ENCODE measurements at regions not wholly inside any gene's neighbourhood (a gene's known extent, or its start where the extent isn't known, plus 50 kb on each side); places are given as distances from the start of the nearest gene placed in this dataset.

- Histone ChIP-seq H3K4me2 (ENCODE audit: control insufficient read depth, insufficient read depth) (no peak overlapping the region), H3K27me3 (replicated peaks in 1 of 2; ENCODE audit: control insufficient read depth in 2 of 2, insufficient read depth in 2 of 2, low read length in 1 of 2) (no peaks in the 10 kb centered on the region), H3K27ac (ENCODE audit: control insufficient read depth, insufficient read depth) (no peak overlapping the region), H3K4me3 (no peak overlapping the region), H2AFZ (ENCODE audit: control insufficient read depth, low read depth, low read length) (no peak overlapping the region), H3K36me3 (ENCODE audit: control insufficient read depth in 2 of 2, insufficient read depth in 2 of 2, low read length in 1 of 2) (no peaks in the 10 kb centered on the region), H3K9ac (ENCODE audit: control insufficient read depth, insufficient read depth, low read length) (no peak overlapping the region), H3K9me3 (replicated peaks; ENCODE audit: control insufficient read depth, insufficient read depth, low read length) (no peaks in the 10 kb centered on the region), H4K20me1 (ENCODE audit: control insufficient read depth, insufficient read depth) (no peaks in the 10 kb centered on the region), H3K79me2 (ENCODE audit: control insufficient read depth, insufficient read depth, low read length) (no peaks in the 10 kb centered on the region), H3K4me1 (ENCODE audit: control insufficient read depth, insufficient read depth, low read length) (no peaks in the 10 kb centered on the region)
- no peak for DNase-seq (ENCODE audit: low read depth, low spot score)
- RAD21 ChIA-PET (ENCODE audit: unreplicated experiment), result no interaction called here
- 46% methylated on average over 4 of the region's 4 CpGs for WGBS (ENCODE audit: insufficient coverage, insufficient replicate concordance, low lambda C conversion rate, missing lambda C conversion rate)
- CTCF ChIA-PET, result interaction anchor here (1.8 kb wide), 1 partner anchor 755 kb away, joined by 4 read pairs; no protein-coding TSS in a partner anchor
- SMC1A ChIA-PET (ENCODE audit: uncharacterized antibody, unreplicated experiment), result no interaction called here
- in situ Hi-C loops (cut with MboI) (loop anchor here (10.0 to 25.0 kb wide), 2 partner anchors 1148 to 1625 kb away; no protein-coding TSS in a partner anchor), intact Hi-C loops (cut with micrococcal nuclease; ENCODE audit: unreplicated experiment) (loop anchor here (10.0 kb wide), 1 partner anchor 488 kb away; no protein-coding TSS in a partner anchor)
- POLR2A ChIA-PET, result no interaction called here
- ATAC-seq, result no peak
- TF ChIP-seq MEF2B (IDR thresholded peaks at IDR 0.05; ENCODE audit: partially characterized antibody, poor library complexity, severe bottlenecking) (no peak), RB1 (IDR thresholded peaks at IDR 0.05; ENCODE audit: borderline replicate concordance) (no peak), KAT2A (conservative IDR thresholded peaks at IDR 0.05; ENCODE audit: control insufficient read depth, low read depth, low read length) (no peak), BCL3 (IDR thresholded peaks at IDR 0.05; ENCODE audit: borderline replicate concordance, insufficient read depth, low read depth, low read length, poor library complexity, severe bottlenecking) (no peak), ELK1 (IDR thresholded peaks at IDR 0.05; ENCODE audit: low read depth, low read length) (no peak), SPI1 (IDR thresholded peaks at IDR 0.05; ENCODE audit: borderline replicate concordance, insufficient read depth, low read depth, low read length) (no peak), BHLHE40 (IDR thresholded peaks at IDR 0.05; ENCODE audit: borderline replicate concordance in 1 of 2, low read depth in 2 of 2, low read length in 1 of 2) (no peak), KDM1A (IDR thresholded peaks at IDR 0.05; ENCODE audit: borderline replicate concordance) (no peak), ETV6 (conservative IDR thresholded peaks at IDR 0.05 in 1 of 2, IDR thresholded peaks at IDR 0.05 in 1 of 2; ENCODE audit: borderline replicate concordance in 1 of 2, low read depth in 1 of 2) (no peak), NFXL1 (IDR thresholded peaks at IDR 0.05; ENCODE audit: borderline replicate concordance) (no peak), TCF12 (IDR thresholded peaks at IDR 0.05; ENCODE audit: low read depth, low read length) (no peak), ASH2L (IDR thresholded peaks at IDR 0.05; ENCODE audit: borderline replicate concordance, low read depth) (no peak), POLR2AphosphoS2 (IDR thresholded peaks at IDR 0.05; ENCODE audit: low read depth, low read length) (no peak)
- TF ChIP-seq, protein P1, sequence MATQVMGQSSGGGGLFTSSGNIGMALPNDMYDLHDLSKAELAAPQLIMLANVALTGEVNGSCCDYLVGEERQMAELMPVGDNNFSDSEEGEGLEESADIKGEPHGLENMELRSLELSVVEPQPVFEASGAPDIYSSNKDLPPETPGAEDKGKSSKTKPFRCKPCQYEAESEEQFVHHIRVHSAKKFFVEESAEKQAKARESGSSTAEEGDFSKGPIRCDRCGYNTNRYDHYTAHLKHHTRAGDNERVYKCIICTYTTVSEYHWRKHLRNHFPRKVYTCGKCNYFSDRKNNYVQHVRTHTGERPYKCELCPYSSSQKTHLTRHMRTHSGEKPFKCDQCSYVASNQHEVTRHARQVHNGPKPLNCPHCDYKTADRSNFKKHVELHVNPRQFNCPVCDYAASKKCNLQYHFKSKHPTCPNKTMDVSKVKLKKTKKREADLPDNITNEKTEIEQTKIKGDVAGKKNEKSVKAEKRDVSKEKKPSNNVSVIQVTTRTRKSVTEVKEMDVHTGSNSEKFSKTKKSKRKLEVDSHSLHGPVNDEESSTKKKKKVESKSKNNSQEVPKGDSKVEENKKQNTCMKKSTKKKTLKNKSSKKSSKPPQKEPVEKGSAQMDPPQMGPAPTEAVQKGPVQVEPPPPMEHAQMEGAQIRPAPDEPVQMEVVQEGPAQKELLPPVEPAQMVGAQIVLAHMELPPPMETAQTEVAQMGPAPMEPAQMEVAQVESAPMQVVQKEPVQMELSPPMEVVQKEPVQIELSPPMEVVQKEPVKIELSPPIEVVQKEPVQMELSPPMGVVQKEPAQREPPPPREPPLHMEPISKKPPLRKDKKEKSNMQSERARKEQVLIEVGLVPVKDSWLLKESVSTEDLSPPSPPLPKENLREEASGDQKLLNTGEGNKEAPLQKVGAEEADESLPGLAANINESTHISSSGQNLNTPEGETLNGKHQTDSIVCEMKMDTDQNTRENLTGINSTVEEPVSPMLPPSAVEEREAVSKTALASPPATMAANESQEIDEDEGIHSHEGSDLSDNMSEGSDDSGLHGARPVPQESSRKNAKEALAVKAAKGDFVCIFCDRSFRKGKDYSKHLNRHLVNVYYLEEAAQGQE (IDR thresholded peaks at IDR 0.05; ENCODE audit: low read depth, low read length), result no peak
- BruUV-seq (replicated peaks), result no TSS peak
- no peak for FAIRE-seq
These were observed 344.4 kb upstream of the SLC39A10 start for GRCh38 chr2:195312662-195313061.

All from GM12878 (cell line).